ENCODE measurements at regions not wholly inside any gene's neighbourhood (a gene's known extent, or its start where the extent isn't known, plus 50 kb on each side); places are given as distances from the start of the nearest gene placed in this dataset.
"Not testable (repeated sequence)": the region's sequence is repeated elsewhere in the genome, so short reads cannot be mapped to it uniquely, and the experiment has no call there.

DNA sequence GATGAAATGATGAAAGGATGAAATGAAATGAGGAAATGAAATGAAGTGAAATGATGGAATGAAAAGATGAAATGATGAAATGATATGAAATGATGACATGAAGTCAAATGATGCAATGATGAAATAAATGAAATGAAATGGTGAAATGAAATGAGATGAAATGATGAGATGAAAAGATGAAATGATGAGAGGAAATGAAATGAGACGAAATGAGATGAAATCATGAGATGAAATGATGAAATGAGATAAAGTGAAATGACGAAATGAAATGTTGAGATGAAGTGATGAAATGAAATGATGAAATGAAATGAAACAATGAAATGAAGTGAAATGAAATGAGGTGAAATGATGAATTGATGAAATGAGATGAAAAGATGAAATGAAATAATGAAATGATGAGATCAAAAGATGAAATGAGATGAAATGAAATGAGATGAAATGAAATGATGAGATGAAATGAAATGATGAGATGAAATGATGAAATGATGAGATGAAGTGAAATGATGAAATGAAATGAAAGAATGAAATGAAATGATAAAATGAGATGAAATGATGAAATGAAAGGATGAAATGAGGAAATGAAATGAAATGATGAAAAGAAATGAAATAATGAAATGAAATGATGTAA is 131.7 kb upstream of the TP53TG3D start:
- H3K9me3 Mint-ChIP-seq; H3K36me3 Mint-ChIP-seq; H3K36me3 ChIP-seq (replicated peaks in 1 of 2; ENCODE audit: control insufficient read depth in 1 of 2, insufficient read depth in 2 of 2, low read length in 2 of 2); H4K20me1 ChIP-seq (ENCODE audit: insufficient read depth, low read length); H3K4me3 Mint-ChIP-seq; H3K27ac Mint-ChIP-seq; H3K4me3 ChIP-seq (replicated peaks in 1 of 3; ENCODE audit: low read depth in 2 of 3, low read length in 3 of 3); H3K4me1 ChIP-seq (ENCODE audit: control insufficient read depth in 1 of 2, insufficient read depth in 2 of 2, low read length in 2 of 2); H3K4me1 Mint-ChIP-seq; intact Hi-C loops (cut with micrococcal nuclease); H3K4me2 ChIP-seq (replicated peaks; ENCODE audit: extremely low read depth, low read length, poor library complexity, severe bottlenecking); H3K27ac ChIP-seq (ENCODE audit: low read depth in 1 of 2, low read length in 2 of 2); H3K9ac ChIP-seq (ENCODE audit: insufficient read depth, low read length, poor library complexity, severe bottlenecking); DNase-seq; H3K27me3 ChIP-seq (ENCODE audit: control insufficient read depth in 2 of 2, insufficient read depth in 2 of 2, low read length in 2 of 2); H3K79me2 ChIP-seq (ENCODE audit: insufficient read depth, low read length); H2AFZ ChIP-seq (ENCODE audit: insufficient read depth, low read depth, low read length, poor library complexity, severe bottlenecking); H3K9me3 ChIP-seq (replicated peaks in 1 of 2; ENCODE audit: control insufficient read depth in 1 of 2, insufficient read depth in 1 of 2, low read length in 2 of 2): not testable (repeated sequence)
- H3K27me3 Mint-ChIP-seq (ENCODE audit: low read depth in 3 of 3): peaks cover 4 to 11% (median 9%) of the 10 kb centered on the region in 3 donors
- WGBS (ENCODE audit: insufficient coverage): 92% methylated on average over 2 of the region's 2 CpGs

DNA sequence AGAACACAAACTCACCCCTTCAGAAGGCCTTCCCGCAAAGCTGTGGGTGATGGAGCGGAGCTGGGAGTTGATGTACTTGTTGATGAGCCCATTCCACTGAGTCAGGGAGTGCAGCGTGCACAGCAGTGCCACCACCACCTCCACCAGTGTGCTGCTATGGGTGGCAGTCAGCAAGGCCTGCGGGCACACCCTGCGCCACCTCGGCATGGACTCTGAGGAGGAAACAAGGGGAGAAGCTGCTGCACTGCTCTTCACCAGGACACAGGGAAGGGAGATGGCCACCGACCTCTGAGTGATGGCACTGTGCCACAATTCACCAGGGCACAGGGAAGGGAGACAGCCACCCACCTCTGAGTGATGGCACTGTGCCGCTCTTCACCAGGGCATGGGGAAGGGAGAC is 100.7 kb upstream of the TP53TG3D start:
- H3K79me2 ChIP-seq (ENCODE audit: insufficient read depth, low read length); H3K36me3 Mint-ChIP-seq; H3K9ac ChIP-seq (ENCODE audit: insufficient read depth, low read length, poor library complexity, severe bottlenecking); H3K4me3 Mint-ChIP-seq; H3K27ac Mint-ChIP-seq; H3K27me3 Mint-ChIP-seq (ENCODE audit: low read depth in 3 of 3); intact Hi-C loops (cut with micrococcal nuclease); DNase-seq; H3K9me3 Mint-ChIP-seq; H2AFZ ChIP-seq (ENCODE audit: insufficient read depth, low read depth, low read length, poor library complexity, severe bottlenecking); H3K4me1 ChIP-seq (ENCODE audit: control insufficient read depth in 1 of 2, insufficient read depth in 2 of 2, low read length in 2 of 2); H3K27me3 ChIP-seq (ENCODE audit: control insufficient read depth in 2 of 2, insufficient read depth in 2 of 2, low read length in 2 of 2); H3K27ac ChIP-seq (ENCODE audit: low read depth in 1 of 2, low read length in 2 of 2); H3K9me3 ChIP-seq (replicated peaks in 1 of 2; ENCODE audit: control insufficient read depth in 1 of 2, insufficient read depth in 1 of 2, low read length in 2 of 2); H3K4me2 ChIP-seq (replicated peaks; ENCODE audit: extremely low read depth, low read length, poor library complexity, severe bottlenecking); H4K20me1 ChIP-seq (ENCODE audit: insufficient read depth, low read length); H3K4me3 ChIP-seq (replicated peaks in 1 of 3; ENCODE audit: low read depth in 2 of 3, low read length in 3 of 3); H3K4me1 Mint-ChIP-seq; H3K36me3 ChIP-seq (replicated peaks in 1 of 2; ENCODE audit: control insufficient read depth in 1 of 2, insufficient read depth in 2 of 2, low read length in 2 of 2): not testable (repeated sequence)
- WGBS (ENCODE audit: insufficient coverage): no CpG with 5 or more reads among the region's 8 CpGs

GRCh38 chr16:32187918-32188669 is 65.0 kb upstream of the TP53TG3D start:
- DNase-seq; H3K4me3 Mint-ChIP-seq; H3K27me3 Mint-ChIP-seq (ENCODE audit: low read depth in 3 of 3); H2AFZ ChIP-seq (ENCODE audit: insufficient read depth, low read depth, low read length, poor library complexity, severe bottlenecking); intact Hi-C loops (cut with micrococcal nuclease); H3K27ac ChIP-seq (ENCODE audit: low read depth in 1 of 2, low read length in 2 of 2); H3K4me2 ChIP-seq (replicated peaks; ENCODE audit: extremely low read depth, low read length, poor library complexity, severe bottlenecking); H3K27ac Mint-ChIP-seq; H3K36me3 ChIP-seq (replicated peaks in 1 of 2; ENCODE audit: control insufficient read depth in 1 of 2, insufficient read depth in 2 of 2, low read length in 2 of 2); H3K27me3 ChIP-seq (ENCODE audit: control insufficient read depth in 2 of 2, insufficient read depth in 2 of 2, low read length in 2 of 2); H4K20me1 ChIP-seq (ENCODE audit: insufficient read depth, low read length); H3K36me3 Mint-ChIP-seq; H3K9me3 ChIP-seq (replicated peaks in 1 of 2; ENCODE audit: control insufficient read depth in 1 of 2, insufficient read depth in 1 of 2, low read length in 2 of 2); H3K4me1 ChIP-seq (ENCODE audit: control insufficient read depth in 1 of 2, insufficient read depth in 2 of 2, low read length in 2 of 2); H3K9ac ChIP-seq (ENCODE audit: insufficient read depth, low read length, poor library complexity, severe bottlenecking); H3K4me1 Mint-ChIP-seq; H3K9me3 Mint-ChIP-seq; H3K79me2 ChIP-seq (ENCODE audit: insufficient read depth, low read length); H3K4me3 ChIP-seq (replicated peaks in 1 of 3; ENCODE audit: low read depth in 2 of 3, low read length in 3 of 3): not testable (repeated sequence)
- WGBS (ENCODE audit: insufficient coverage): no CpG with 5 or more reads among the region's 61 CpGs

GRCh38 chr16:32202585-32202984 is 50.5 kb upstream of the TP53TG3D start:
- H3K27ac ChIP-seq (ENCODE audit: low read depth in 1 of 2, low read length in 2 of 2); H3K4me1 ChIP-seq (ENCODE audit: control insufficient read depth in 1 of 2, insufficient read depth in 2 of 2, low read length in 2 of 2); H3K27me3 ChIP-seq (ENCODE audit: control insufficient read depth in 2 of 2, insufficient read depth in 2 of 2, low read length in 2 of 2); H3K27me3 Mint-ChIP-seq (ENCODE audit: low read depth in 3 of 3); H3K4me2 ChIP-seq (replicated peaks; ENCODE audit: extremely low read depth, low read length, poor library complexity, severe bottlenecking); H2AFZ ChIP-seq (ENCODE audit: insufficient read depth, low read depth, low read length, poor library complexity, severe bottlenecking); H3K9me3 Mint-ChIP-seq; H3K36me3 Mint-ChIP-seq; H3K9me3 ChIP-seq (replicated peaks in 1 of 2; ENCODE audit: control insufficient read depth in 1 of 2, insufficient read depth in 1 of 2, low read length in 2 of 2); H3K4me3 ChIP-seq (replicated peaks in 1 of 3; ENCODE audit: low read depth in 2 of 3, low read length in 3 of 3); H3K4me1 Mint-ChIP-seq; DNase-seq; H3K79me2 ChIP-seq (ENCODE audit: insufficient read depth, low read length); intact Hi-C loops (cut with micrococcal nuclease); H3K27ac Mint-ChIP-seq; H4K20me1 ChIP-seq (ENCODE audit: insufficient read depth, low read length); H3K36me3 ChIP-seq (replicated peaks in 1 of 2; ENCODE audit: control insufficient read depth in 1 of 2, insufficient read depth in 2 of 2, low read length in 2 of 2); H3K4me3 Mint-ChIP-seq; H3K9ac ChIP-seq (ENCODE audit: insufficient read depth, low read length, poor library complexity, severe bottlenecking): not testable (repeated sequence)
- 43% methylated on average over 7 of the region's 36 CpGs for WGBS (ENCODE audit: insufficient coverage)
